HEK293 (cell line): ENCODE measurements at regions not wholly inside any gene's neighbourhood (a gene's known extent, or its start where the extent isn't known, plus 50 kb on each side); places are given as distances from the start of the nearest gene placed in this dataset.

Experiments
- CTCF ChIA-PET: fragments of 350-600 bp; formaldehyde crosslinking; extraction: SDS; loops from one replicate; lab custom pipeline; 2021; ENCODE audit warnings: antibody characterized with exemption; lab: Yijun Ruan, JAX
- POLR2A ChIA-PET: fragments of 300-600 bp; formaldehyde crosslinking; extraction: SDS; loops from one replicate; lab custom pipeline; 2020; ENCODE audit warnings: antibody characterized with exemption, inconsistent platforms; lab: Yijun Ruan, JAX
- H3K27ac ChIP-seq: fragments of 200-500 bp; sonication (Bioruptor generic); 2 replicates; pipeline ENCODE4 v1.5.1; 2014; ENCODE audit warnings: low read depth, low read length, control low read depth, inconsistent platforms; ENCODE audit errors: extremely low read depth
- H3K36me3 ChIP-seq, 2 experiments: fragments of 200-500 bp in 1 of 2; sonication (Bioruptor generic) in 1 of 2; 1 replicate in 1 of 2; 2 replicates in 1 of 2; pipeline ENCODE4 v1.5.1; 2014 to 2017; ENCODE audit warnings: inconsistent platforms in 2 of 2, low read length in 2 of 2; ENCODE audit not compliant: control insufficient read depth in 2 of 2, insufficient read depth in 1 of 2
- H3K4me1 ChIP-seq: fragments of 200-500 bp; sonication (Bioruptor generic); 2 replicates; pipeline ENCODE4 v1.5.1; 2014; ENCODE audit warnings: mild to moderate bottlenecking, low read length, inconsistent platforms; ENCODE audit not compliant: control insufficient read depth, insufficient read depth
- H3K4me3 ChIP-seq: 2 replicates; pipeline ENCODE4 v1.5.1; 2011; ENCODE audit warnings: low read depth, mild to moderate bottlenecking, control low read depth, low read length, moderate library complexity
- H3K9me3 ChIP-seq: fragments of 200-500 bp; sonication (Bioruptor generic); 2 replicates; pipeline ENCODE4 v1.5.1; 2014; ENCODE audit warnings: low read depth, low read length, inconsistent platforms; ENCODE audit not compliant: control insufficient read depth, insufficient read depth
- HOXA7 ChIP-seq: sonication (generic); formaldehyde crosslinking; IDR thresholded peaks from 2 replicates; pipeline ENCODE4 v1.8.1; 2022; ENCODE audit warnings: missing genetic modification reagents, borderline replicate concordance
- HOXC10 ChIP-seq: sonication (generic); formaldehyde crosslinking; IDR thresholded peaks from 2 replicates; pipeline ENCODE4 v1.8.1; 2023; ENCODE audit warnings: mild to moderate bottlenecking, missing genetic modification reagents
- KLF1 ChIP-seq: fragments of 450-650 bp; formaldehyde crosslinking; IDR thresholded peaks from 2 replicates; pipeline ENCODE4 v1.5.1; 2016; ENCODE audit warnings: missing biosample characterization, missing genetic modification characterization
- KLF8 ChIP-seq: fragments of 450-650 bp; formaldehyde crosslinking; IDR thresholded peaks from 2 replicates; pipeline ENCODE4 v1.5.1; 2016; ENCODE audit warnings: missing biosample characterization, missing genetic modification characterization
- KLF9 ChIP-seq: fragments of 450-650 bp; formaldehyde crosslinking; IDR thresholded peaks from 2 replicates; pipeline ENCODE4 v1.5.1; 2016; ENCODE audit warnings: missing biosample characterization, missing genetic modification characterization, low read depth
- REST ChIP-seq: fragments of 450-650 bp; formaldehyde crosslinking; IDR thresholded peaks from 2 replicates; pipeline ENCODE4 v1.5.1; 2016; ENCODE audit warnings: missing biosample characterization, missing genetic modification characterization
- SP3 ChIP-seq: fragments of 450-650 bp; formaldehyde crosslinking; IDR thresholded peaks from 2 replicates; pipeline ENCODE4 v1.5.1; 2016; ENCODE audit warnings: missing biosample characterization, missing genetic modification characterization
- TSHZ1 ChIP-seq: fragments of 450-650 bp; formaldehyde crosslinking; IDR thresholded peaks from 2 replicates; pipeline ENCODE4 v1.5.1; 2016; ENCODE audit warnings: missing biosample characterization, missing genetic modification characterization, borderline replicate concordance
- ZFP41 ChIP-seq: fragments of 450-650 bp; formaldehyde crosslinking; IDR thresholded peaks from 2 replicates; pipeline ENCODE4 v1.5.1; 2016; ENCODE audit warnings: missing biosample characterization, missing genetic modification characterization, borderline replicate concordance
- ZNF112 ChIP-seq: fragments of 450-650 bp; formaldehyde crosslinking; IDR thresholded peaks from 2 replicates; pipeline ENCODE4 v1.5.0; 2017; ENCODE audit warnings: missing biosample characterization, missing genetic modification characterization
- ZNF24 ChIP-seq: fragments of 450-650 bp; formaldehyde crosslinking; IDR thresholded peaks from 2 replicates; pipeline ENCODE4 v1.5.1; 2016; ENCODE audit warnings: missing biosample characterization, missing genetic modification characterization
- ZNF280C ChIP-seq: fragments of 450-650 bp; formaldehyde crosslinking; IDR thresholded peaks from 2 replicates; pipeline ENCODE4 v1.5.1; 2016; ENCODE audit warnings: missing biosample characterization, missing genetic modification characterization
- ZNF280D ChIP-seq: fragments of 450-650 bp; formaldehyde crosslinking; IDR thresholded peaks from 2 replicates; pipeline ENCODE4 v1.5.1; 2016; ENCODE audit warnings: missing biosample characterization, missing genetic modification characterization
- TF ChIP-seq, protein P1 (sequence below): fragments of 450-650 bp; formaldehyde crosslinking; IDR thresholded peaks from 2 replicates; pipeline ENCODE4 v1.5.1; 2016; ENCODE audit warnings: missing biosample characterization, missing genetic modification characterization
- TF ChIP-seq, protein P2 (sequence below): fragments of 450-650 bp; formaldehyde crosslinking; IDR thresholded peaks from 2 replicates; pipeline ENCODE4 v1.5.1; 2016; ENCODE audit warnings: missing biosample characterization, missing genetic modification characterization

DNA sequence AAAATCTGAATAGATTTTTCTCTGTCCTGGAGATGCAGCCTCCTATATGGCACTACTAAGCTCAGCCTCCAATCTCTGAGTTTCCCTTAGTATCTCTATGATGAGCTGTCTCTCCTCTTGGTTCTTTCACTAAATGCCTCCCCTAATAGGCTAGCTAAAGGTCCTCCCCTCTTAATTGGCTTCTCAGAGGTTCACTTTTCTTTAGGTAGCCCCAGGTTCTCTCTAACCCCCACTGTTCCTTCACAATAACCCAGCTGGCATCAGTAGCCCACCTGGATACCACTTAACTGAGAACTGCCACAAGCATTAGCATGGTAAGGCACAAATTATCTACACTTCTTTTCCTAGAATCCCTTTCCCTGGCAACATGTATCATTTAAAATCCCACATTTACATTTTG lies 523.2 kb downstream of the IGSF11 start (continued):
- no peak for TF ChIP-seq HOXA7
- TF ChIP-seq, all 188 proteins: peak for 0

DNA sequence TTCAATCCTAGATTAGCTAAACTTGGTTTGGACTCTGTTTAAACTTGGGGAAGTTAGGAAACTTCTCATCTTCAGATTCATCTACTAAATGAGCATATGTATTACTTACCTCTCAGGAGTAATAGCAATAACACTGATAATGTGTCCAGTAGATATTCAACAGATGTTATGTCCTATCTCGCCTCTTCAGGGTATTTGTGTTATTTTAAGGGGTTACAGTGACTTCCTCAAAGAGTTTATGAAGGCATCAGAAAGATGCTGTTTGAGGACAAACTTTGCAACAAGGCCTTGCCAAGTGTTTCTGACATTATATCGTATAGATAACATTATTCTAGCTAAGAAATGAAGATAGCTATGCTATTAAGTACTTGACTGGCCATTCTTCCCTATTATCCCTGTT lies 522.3 kb downstream of the IGSF11 start:
- H3K27ac ChIP-seq = no peak overlapping the region
- ChIA-PET CTCF (interaction anchor here (0.6 kb wide), 1 partner anchor 169 kb away, joined by 3 read pairs; no protein-coding TSS in a partner anchor), POLR2A (interaction anchor here (0.7 kb wide), 1 partner anchor 246 kb away, joined by 6 read pairs; no protein-coding TSS in a partner anchor)
- H3K9me3 ChIP-seq = no peaks in the 10 kb centered on the region
- H3K4me3 ChIP-seq = no peak overlapping the region
- no peaks in the 10 kb centered on the region for H3K36me3 ChIP-seq
- H3K4me1 ChIP-seq = no peaks in the 10 kb centered on the region
- TF ChIP-seq ZNF112 (tag by site-specific recombination) (no peak), TSHZ1 (tag by site-specific recombination) (no peak), SP3 (tag by site-specific recombination) (no peak), KLF8 (no peak)

GRCh38 chr3:118525077-118525476 lies 509.6 kb downstream of the IGSF11 start:
- Histone ChIP-seq H3K4me1 (no peaks in the 10 kb centered on the region), H3K9me3 (no peaks in the 10 kb centered on the region), H3K36me3 (no peaks in the 10 kb centered on the region), H3K27ac (no peak overlapping the region), H3K4me3 (no peak overlapping the region)
- ChIA-PET CTCF (no interaction called here), POLR2A (no interaction called here)
- TF ChIP-seq ZFP41 (tag by site-specific recombination) = no peak
- TF ChIP-seq HOXC10 (CRISPR knock-in tag) = no peak
- TF ChIP-seq KLF9 (tag by site-specific recombination) = no peak
- no peak for TF ChIP-seq ZNF280D (tag by site-specific recombination)
- no peak for TF ChIP-seq KLF1 (tag by site-specific recombination)
- TF ChIP-seq, protein P1, sequence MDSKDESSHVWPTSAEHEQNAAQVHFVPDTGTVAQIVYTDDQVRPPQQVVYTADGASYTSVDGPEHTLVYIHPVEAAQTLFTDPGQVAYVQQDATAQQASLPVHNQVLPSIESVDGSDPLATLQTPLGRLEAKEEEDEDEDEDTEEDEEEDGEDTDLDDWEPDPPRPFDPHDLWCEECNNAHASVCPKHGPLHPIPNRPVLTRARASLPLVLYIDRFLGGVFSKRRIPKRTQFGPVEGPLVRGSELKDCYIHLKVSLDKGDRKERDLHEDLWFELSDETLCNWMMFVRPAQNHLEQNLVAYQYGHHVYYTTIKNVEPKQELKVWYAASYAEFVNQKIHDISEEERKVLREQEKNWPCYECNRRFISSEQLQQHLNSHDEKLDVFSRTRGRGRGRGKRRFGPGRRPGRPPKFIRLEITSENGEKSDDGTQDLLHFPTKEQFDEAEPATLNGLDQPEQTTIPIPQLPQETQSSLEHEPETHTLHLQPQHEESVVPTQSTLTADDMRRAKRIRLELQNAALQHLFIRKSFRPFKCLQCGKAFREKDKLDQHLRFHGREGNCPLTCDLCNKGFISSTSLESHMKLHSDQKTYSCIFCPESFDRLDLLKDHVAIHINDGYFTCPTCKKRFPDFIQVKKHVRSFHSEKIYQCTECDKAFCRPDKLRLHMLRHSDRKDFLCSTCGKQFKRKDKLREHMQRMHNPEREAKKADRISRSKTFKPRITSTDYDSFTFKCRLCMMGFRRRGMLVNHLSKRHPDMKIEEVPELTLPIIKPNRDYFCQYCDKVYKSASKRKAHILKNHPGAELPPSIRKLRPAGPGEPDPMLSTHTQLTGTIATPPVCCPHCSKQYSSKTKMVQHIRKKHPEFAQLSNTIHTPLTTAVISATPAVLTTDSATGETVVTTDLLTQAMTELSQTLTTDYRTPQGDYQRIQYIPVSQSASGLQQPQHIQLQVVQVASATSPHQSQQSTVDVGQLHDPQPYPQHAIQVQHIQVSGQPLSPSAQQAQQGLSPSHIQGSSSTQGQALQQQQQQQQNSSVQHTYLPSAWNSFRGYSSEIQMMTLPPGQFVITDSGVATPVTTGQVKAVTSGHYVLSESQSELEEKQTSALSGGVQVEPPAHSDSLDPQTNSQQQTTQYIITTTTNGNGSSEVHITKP = no peak
- TF ChIP-seq, protein P2, sequence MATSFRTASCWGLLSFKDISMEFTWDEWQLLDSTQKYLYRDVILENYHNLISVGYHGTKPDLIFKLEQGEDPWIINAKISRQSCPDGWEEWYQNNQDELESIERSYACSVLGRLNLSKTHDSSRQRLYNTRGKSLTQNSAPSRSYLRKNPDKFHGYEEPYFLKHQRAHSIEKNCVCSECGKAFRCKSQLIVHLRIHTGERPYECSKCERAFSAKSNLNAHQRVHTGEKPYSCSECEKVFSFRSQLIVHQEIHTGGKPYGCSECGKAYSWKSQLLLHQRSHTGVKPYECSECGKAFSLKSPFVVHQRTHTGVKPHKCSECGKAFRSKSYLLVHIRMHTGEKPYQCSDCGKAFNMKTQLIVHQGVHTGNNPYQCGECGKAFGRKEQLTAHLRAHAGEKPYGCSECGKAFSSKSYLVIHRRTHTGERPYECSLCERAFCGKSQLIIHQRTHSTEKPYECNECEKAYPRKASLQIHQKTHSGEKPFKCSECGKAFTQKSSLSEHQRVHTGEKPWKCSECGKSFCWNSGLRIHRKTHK (tag by site-specific recombination) = no peak
- no peak for TF ChIP-seq ZNF24 (tag by site-specific recombination)
- TF ChIP-seq ZNF280C (tag by site-specific recombination) = no peak
- no peak for TF ChIP-seq REST (tag by site-specific recombination)
